ENCODE measurements at regions not wholly inside any gene's neighbourhood (a gene's known extent, or its start where the extent isn't known, plus 50 kb on each side); places are given as distances from the start of the nearest gene placed in this dataset.
"Not testable (repeated sequence)": the region's sequence is repeated elsewhere in the genome, so short reads cannot be mapped to it uniquely, and the experiment has no call there.

DNA sequence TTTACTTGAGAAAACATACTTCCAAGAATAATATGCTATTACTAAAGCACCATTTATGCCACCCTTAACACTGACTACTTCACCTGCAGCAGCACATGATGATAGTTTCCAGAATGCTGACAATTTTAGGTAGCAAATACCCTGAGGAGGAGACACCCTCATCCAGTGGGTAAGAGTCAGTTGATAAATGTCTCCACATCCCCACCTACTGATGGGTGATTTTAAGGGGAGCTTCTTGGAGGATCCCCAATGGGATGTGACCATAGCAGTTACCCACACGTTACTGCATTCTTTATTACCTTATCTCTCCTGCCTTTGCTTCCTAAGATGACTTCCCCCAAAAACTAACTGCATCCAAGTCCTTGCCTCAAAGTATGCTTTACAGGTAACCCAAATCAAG, 131.2 kb upstream of the SMARCAD1 start:
- no peak for DNase-seq (ENCODE audit: low read depth, low spot score)
- ChIA-PET POLR2A (no interaction called here), CTCF (no interaction called here)
- H3K4me3 ChIP-seq (ENCODE audit: low read depth, low read length), result no peak overlapping the region
- TF ChIP-seq, protein P1, sequence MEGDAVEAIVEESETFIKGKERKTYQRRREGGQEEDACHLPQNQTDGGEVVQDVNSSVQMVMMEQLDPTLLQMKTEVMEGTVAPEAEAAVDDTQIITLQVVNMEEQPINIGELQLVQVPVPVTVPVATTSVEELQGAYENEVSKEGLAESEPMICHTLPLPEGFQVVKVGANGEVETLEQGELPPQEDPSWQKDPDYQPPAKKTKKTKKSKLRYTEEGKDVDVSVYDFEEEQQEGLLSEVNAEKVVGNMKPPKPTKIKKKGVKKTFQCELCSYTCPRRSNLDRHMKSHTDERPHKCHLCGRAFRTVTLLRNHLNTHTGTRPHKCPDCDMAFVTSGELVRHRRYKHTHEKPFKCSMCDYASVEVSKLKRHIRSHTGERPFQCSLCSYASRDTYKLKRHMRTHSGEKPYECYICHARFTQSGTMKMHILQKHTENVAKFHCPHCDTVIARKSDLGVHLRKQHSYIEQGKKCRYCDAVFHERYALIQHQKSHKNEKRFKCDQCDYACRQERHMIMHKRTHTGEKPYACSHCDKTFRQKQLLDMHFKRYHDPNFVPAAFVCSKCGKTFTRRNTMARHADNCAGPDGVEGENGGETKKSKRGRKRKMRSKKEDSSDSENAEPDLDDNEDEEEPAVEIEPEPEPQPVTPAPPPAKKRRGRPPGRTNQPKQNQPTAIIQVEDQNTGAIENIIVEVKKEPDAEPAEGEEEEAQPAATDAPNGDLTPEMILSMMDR (IDR thresholded peaks at IDR 0.05; ENCODE audit: insufficient read depth, low read length, missing control alignments), result no peak

DNA sequence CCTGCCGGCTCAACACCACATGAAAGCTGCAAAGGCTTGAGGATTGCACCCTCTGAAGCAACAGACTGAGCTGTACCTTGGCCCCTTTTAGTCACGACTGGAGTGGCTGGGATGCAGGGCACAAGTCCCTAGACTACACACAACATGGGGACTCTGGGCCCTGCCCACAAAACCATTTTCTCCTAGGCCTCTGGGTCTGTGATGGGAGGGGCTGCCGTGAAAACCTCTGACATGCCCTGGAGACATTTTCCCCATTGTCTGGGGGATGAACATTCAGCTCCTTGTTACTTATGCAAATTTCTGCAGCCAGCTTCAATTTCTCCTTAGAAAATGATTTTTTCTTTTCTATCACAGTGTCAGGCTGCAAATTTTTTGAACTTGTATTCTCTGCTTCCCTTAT, 123.5 kb upstream of the SMARCAD1 start:
- CTCF ChIA-PET, result no interaction called here
- TF ChIP-seq, protein P1 (IDR thresholded peaks at IDR 0.05; ENCODE audit: insufficient read depth, low read length, missing control alignments), result no peak
- POLR2A ChIA-PET, result no interaction called here
- no peak for DNase-seq (ENCODE audit: low read depth, low spot score)
- H3K4me3 ChIP-seq (ENCODE audit: low read depth, low read length), result no peak overlapping the region

DNA sequence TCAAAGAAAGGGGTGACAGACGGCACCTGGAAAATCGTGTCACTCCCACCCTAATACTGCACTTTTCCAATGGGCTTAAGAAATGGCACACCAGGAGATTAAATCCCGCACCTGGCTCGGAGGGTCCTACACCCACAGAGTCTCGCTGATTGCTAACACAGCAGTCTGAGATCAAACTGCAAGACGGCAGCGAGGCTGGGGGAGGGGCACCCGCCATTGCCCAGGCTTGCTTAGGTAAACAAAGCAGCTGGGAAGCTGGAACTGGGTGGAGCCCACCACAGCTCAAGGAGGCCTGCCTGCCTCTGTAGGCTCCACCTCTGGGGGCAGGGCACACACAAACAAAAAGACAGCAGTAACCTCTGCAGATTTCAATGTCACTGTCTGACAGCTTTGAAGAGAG, 108.5 kb upstream of the SMARCAD1 start:
- POLR2A ChIA-PET; H3K4me3 ChIP-seq (ENCODE audit: low read depth, low read length); DNase-seq (ENCODE audit: low read depth, low spot score); CTCF ChIA-PET: not testable (repeated sequence)

DNA sequence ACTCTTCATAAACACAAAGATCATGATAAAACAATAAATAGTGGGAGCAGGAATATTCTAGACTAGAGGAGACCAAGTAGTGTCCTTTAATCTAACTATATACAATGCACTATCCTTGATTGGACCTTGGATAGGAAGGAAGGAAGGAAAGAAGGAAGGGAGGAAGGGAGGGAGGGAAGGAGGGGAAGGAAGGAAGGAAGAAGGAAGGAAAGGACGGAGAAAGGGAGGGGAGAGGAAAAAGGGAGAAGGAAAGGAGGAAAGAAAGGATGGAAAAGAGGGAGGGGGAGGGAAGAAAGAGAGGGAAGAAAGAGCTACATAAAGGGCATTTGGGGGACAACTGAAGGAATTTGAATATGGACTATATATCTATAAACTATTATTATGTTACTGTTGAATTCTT, 95.0 kb upstream of the SMARCAD1 start:
- DNase-seq (ENCODE audit: low read depth, low spot score), result no peak
- ChIA-PET CTCF (no interaction called here), POLR2A (no interaction called here)
- TF ChIP-seq, protein P1 (IDR thresholded peaks at IDR 0.05; ENCODE audit: insufficient read depth, low read length, missing control alignments), result no peak
- H3K4me3 ChIP-seq (ENCODE audit: low read depth, low read length), result no peak overlapping the region

DNA sequence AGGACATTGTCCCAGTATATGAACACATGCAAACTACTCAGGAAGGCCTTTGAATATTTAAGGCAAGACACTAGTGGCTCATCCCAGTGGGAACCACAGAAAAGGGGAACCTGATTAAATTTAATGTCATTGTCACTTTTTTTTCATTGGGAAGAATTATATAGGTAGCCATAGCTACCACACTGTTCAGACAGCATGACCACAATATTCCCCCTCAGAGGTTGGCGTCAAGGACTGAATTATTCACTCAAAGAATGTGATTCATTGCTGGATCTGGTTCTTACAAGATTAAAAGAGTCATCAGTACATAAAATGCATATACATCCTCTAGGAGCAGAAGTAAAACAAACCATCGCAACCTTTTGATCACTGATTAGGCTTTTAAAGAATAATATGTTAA, 92.0 kb upstream of the SMARCAD1 start:
- no peak for DNase-seq (ENCODE audit: low read depth, low spot score)
- TF ChIP-seq, protein P1 (IDR thresholded peaks at IDR 0.05; ENCODE audit: insufficient read depth, low read length, missing control alignments), result no peak
- no peak overlapping the region for H3K4me3 ChIP-seq (ENCODE audit: low read depth, low read length)
- ChIA-PET CTCF (no interaction called here), POLR2A (no interaction called here)

DNA sequence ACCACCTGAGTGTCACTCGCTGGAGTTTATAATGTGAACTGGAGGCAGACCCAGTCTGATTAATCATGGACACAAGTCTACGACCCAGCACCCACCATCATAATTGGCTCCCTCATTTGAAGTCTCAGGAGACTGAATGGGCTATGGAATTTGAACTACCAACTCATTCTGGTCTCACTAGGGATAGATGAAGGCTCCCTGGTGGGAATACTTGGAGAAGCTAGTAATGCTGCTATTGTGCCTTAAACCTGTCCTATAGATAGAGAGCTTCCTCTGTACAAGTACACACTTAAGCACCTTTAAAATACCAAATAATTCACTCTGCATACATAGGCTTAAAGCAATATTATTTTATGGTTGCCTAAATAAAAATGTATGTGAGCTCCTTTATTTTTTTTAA, 90.8 kb upstream of the SMARCAD1 start:
- TF ChIP-seq, protein P1 (IDR thresholded peaks at IDR 0.05; ENCODE audit: insufficient read depth, low read length, missing control alignments), result no peak
- CTCF ChIA-PET, result no interaction called here
- no peak for DNase-seq (ENCODE audit: low read depth, low spot score)
- POLR2A ChIA-PET, result no interaction called here
- no peak overlapping the region for H3K4me3 ChIP-seq (ENCODE audit: low read depth, low read length)

DNA sequence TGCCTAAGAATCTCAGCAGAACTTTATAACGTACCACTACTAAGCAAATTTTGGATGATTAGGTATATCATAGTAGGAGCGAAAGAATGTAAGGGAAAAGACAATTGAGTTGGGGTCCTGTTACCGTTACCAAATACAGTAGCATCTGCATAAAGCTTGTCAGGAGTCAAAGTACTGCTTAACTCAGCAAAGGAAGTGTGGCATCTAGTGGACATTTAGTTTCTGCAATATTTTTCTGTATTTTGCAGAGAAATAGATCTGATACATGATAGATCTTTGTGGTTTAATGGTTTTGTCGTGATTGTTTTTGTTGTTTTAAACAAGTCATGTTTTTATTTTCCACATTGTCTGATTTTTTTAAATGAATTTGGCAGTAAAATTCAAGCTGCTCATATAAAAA, 81.0 kb upstream of the SMARCAD1 start:
- no peak overlapping the region for H3K4me3 ChIP-seq (ENCODE audit: low read depth, low read length)
- TF ChIP-seq, protein P1 (IDR thresholded peaks at IDR 0.05; ENCODE audit: insufficient read depth, low read length, missing control alignments), result no peak
- CTCF ChIA-PET, result interaction anchor here (1.5 kb wide), 1 partner anchor 335 kb away, joined by 3 read pairs; no protein-coding TSS in a partner anchor
- POLR2A ChIA-PET, result no interaction called here
- DNase-seq (ENCODE audit: low read depth, low spot score), result no peak
